SK-N-SH (cell line): ENCODE measurements at regions not wholly inside any gene's neighbourhood (a gene's known extent, or its start where the extent isn't known, plus 50 kb on each side); places are given as distances from the start of the nearest gene placed in this dataset.

Experiments used
- CTCF ChIA-PET: fragments of 300-600, 350-600 bp; formaldehyde crosslinking; extraction: SDS; loops from one replicate; lab custom pipeline; 2021; lab: Yijun Ruan, JAX
- POLR2A ChIA-PET: fragments of 350-600 bp; sonication (Branson Sonifier 250); formaldehyde crosslinking; extraction: SDS; loops from one replicate; lab custom pipeline; 2020; ENCODE audit warnings: antibody characterized with exemption, inconsistent platforms; lab: Yijun Ruan, JAX
- DNase-seq: peaks from one replicate; pipeline ENCODE4 v3.0.0; 2012
- H2AFZ ChIP-seq: fragments of 200-600 bp; sonication (generic); 2 replicates; pipeline ENCODE4 v1.8.1; 2016; ENCODE audit warnings: antibody characterized with exemption, mild to moderate bottlenecking, low read depth
- H3F3A ChIP-seq: fragments of 200-600 bp; sonication (generic); replicated peaks from 2 replicates; pipeline ENCODE3; 2016; ENCODE audit warnings: antibody characterized with exemption, mild to moderate bottlenecking; ENCODE audit not compliant: insufficient read depth
- H3K27ac ChIP-seq, 2 experiments: fragments of 200-500 bp in 1 of 2; fragments of 200-600 bp in 1 of 2; sonication (Bioruptor generic) in 1 of 2; sonication (generic), shearing (Covaris generic) in 1 of 2; 2 replicates each; pipeline versions ENCODE4 v1.5.1 to v1.6.1; 2014 to 2016; ENCODE audit warnings: low read depth in 2 of 2, inconsistent platforms in 1 of 2, low read length in 1 of 2, mild to moderate bottlenecking in 1 of 2, mixed read lengths in 1 of 2
- H3K27me3 ChIP-seq: fragments of 200-600 bp; sonication (generic), shearing (Covaris generic); 2 replicates; pipeline ENCODE4 v1.6.1; 2016; ENCODE audit warnings: mixed run types; ENCODE audit not compliant: insufficient read depth
- H3K36me3 ChIP-seq, 2 experiments: fragments of 200-500 bp in 1 of 2; fragments of 200-600 bp in 1 of 2; sonication (Bioruptor generic) in 1 of 2; sonication (generic) in 1 of 2; replicated peaks in 1 of 2; 2 replicates each; pipeline versions ENCODE3 to v1.5.1; 2014 to 2016; ENCODE audit warnings: low read length in 1 of 2, mild to moderate bottlenecking in 1 of 2; ENCODE audit not compliant: insufficient read depth in 2 of 2, control insufficient read depth in 1 of 2
- H3K4me1 ChIP-seq, 2 experiments: fragments of 200-500 bp in 1 of 2; fragments of 200-600 bp in 1 of 2; sonication (Bioruptor generic) in 1 of 2; sonication (generic), shearing (Covaris generic) in 1 of 2; 2 replicates each; pipeline versions ENCODE4 v1.5.1 to v1.6.1; 2014 to 2016; ENCODE audit warnings: low read depth in 1 of 2, low read length in 1 of 2, mixed run types in 1 of 2; ENCODE audit not compliant: insufficient read depth in 2 of 2, control insufficient read depth in 1 of 2
- H3K4me2 ChIP-seq: fragments of 200-600 bp; sonication (generic), shearing (Covaris generic); 2 replicates; pipeline ENCODE4 v1.6.1; 2017; ENCODE audit warnings: mixed run types
- H3K4me3 ChIP-seq, 2 experiments: fragments of 200-500 bp in 1 of 2; fragments of 200-600 bp in 1 of 2; sonication (Bioruptor generic) in 1 of 2; sonication (generic), shearing (Covaris generic) in 1 of 2; 2 replicates each; pipeline versions ENCODE4 v1.5.1 to v1.8.1; 2014 to 2016; ENCODE audit warnings: low read depth in 2 of 2, inconsistent platforms in 1 of 2, low read length in 1 of 2, mild to moderate bottlenecking in 1 of 2, mixed read lengths in 1 of 2, moderate library complexity in 1 of 2
- H3K79me2 ChIP-seq: fragments of 200-600 bp; sonication (generic); 2 replicates; pipeline ENCODE4 v1.8.1; 2017; ENCODE audit warnings: mild to moderate bottlenecking; ENCODE audit not compliant: insufficient read depth
- H3K9ac ChIP-seq: fragments of 200-600 bp; sonication (generic); 2 replicates; pipeline ENCODE4 v1.6.1; 2017; ENCODE audit warnings: mixed run types
- H3K9me2 ChIP-seq: fragments of 200-600 bp; sonication (generic); 2 replicates; pipeline ENCODE4 v1.6.1; 2017; ENCODE audit warnings: mixed run types
- H3K9me3 ChIP-seq: fragments of 200-600 bp; sonication (generic); 2 replicates; pipeline ENCODE4 v1.6.1; 2017; ENCODE audit warnings: mixed run types, mild to moderate bottlenecking, moderate library complexity
- H4K20me1 ChIP-seq: fragments of 200-600 bp; sonication (generic); 2 replicates; pipeline ENCODE4 v1.6.1; 2017; ENCODE audit warnings: mild to moderate bottlenecking, mixed run types; ENCODE audit not compliant: insufficient read depth
- ELF1 ChIP-seq: IDR thresholded peaks from 2 replicates; pipeline ENCODE4 v1.4.0; 2012
- EP300 ChIP-seq, 2 experiments: IDR thresholded peaks; 2 replicates each; pipeline versions ENCODE4 v1.4.0 to v1.6.1; 2012; ENCODE audit warnings: borderline replicate concordance in 1 of 2, low read depth in 1 of 2, low read length in 1 of 2
- GATA2 ChIP-seq: sonication (generic); formaldehyde crosslinking; IDR thresholded peaks from 2 replicates; pipeline ENCODE4 v1.5.0; 2020; ENCODE audit warnings: mild to moderate bottlenecking, missing genetic modification reagents
- MXI1 ChIP-seq: IDR thresholded peaks from 2 replicates; pipeline ENCODE4 v1.6.1; 2012; ENCODE audit warnings: mild to moderate bottlenecking, low read depth, low read length, improper control_type of control experiment
- NFIC ChIP-seq: IDR thresholded peaks from 2 replicates; pipeline ENCODE4 v1.4.0; 2012; ENCODE audit warnings: borderline replicate concordance
- NRF1 ChIP-seq: IDR thresholded peaks from 2 replicates; pipeline ENCODE4 v1.6.1; 2012; ENCODE audit warnings: low read depth, mild to moderate bottlenecking, low read length
- POLR2AphosphoS5 ChIP-seq: IDR thresholded peaks from 2 replicates; pipeline ENCODE4 v1.6.1; 2012; ENCODE audit warnings: low read depth, low read length
- RAD21 ChIP-seq: IDR thresholded peaks from 2 replicates; pipeline ENCODE4 v1.6.1; 2012; ENCODE audit warnings: mild to moderate bottlenecking, low read length
- RCOR1 ChIP-seq: fragments of 150-350 bp; IDR thresholded peaks from 2 replicates; pipeline ENCODE4 v1.6.1; 2017; ENCODE audit warnings: antibody characterized with exemption, low read length
- SMC3 ChIP-seq: IDR thresholded peaks from 2 replicates; pipeline ENCODE4 v1.6.1; 2012; ENCODE audit warnings: low read depth, low read length, improper control_type of control experiment
- TAF1 ChIP-seq: IDR thresholded peaks from 2 replicates; pipeline ENCODE4 v1.6.1; 2012; ENCODE audit warnings: low read depth, mild to moderate bottlenecking, low read length, moderate library complexity, borderline replicate concordance
- TEAD4 ChIP-seq: IDR thresholded peaks from 2 replicates; pipeline ENCODE4 v1.4.0; 2012; ENCODE audit warnings: mild to moderate bottlenecking, borderline replicate concordance; ENCODE audit not compliant: insufficient read depth
- WGBS: methylation state at CpG from one replicate; pipeline ENCODE4 v1.1.6; 2017; ENCODE audit warnings: low lambda C conversion rate; 5-methylcytosine and 5-hydroxymethylcytosine counted together
- TF ChIP-seq, protein P1 (sequence below): fragments of 200-600 bp; sonication (generic); IDR thresholded peaks from 2 replicates; pipeline ENCODE4 v1.6.1; 2017; ENCODE audit warnings: antibody characterized with exemption, mild to moderate bottlenecking, moderate library complexity
- TF ChIP-seq, protein P2 (sequence below): IDR thresholded peaks from 2 replicates; pipeline ENCODE4; 2012
- TF ChIP-seq, protein P3 (sequence below): fragments of 150-350 bp; IDR thresholded peaks from 2 replicates; pipeline ENCODE4 v1.6.1; 2016; ENCODE audit warnings: mild to moderate bottlenecking, low read depth, low read length

DNA sequence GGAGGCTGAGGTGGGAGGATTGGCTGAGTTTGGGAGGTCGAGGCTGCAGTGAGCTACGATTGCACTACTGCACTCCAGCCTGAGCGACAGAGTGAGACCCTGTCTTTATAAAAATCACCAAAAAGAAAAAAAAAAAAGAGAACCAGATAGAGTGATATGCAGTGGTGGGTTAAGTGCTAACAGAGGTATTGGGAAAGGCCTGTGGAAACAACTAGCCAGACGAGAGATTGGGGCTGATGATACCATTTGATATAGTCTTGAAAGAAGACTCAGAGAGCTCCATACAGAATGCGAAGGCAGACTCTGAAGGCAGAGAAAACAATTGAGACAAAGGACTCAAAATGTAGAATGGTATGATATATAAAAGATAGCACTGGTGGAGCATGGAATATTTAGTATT lies 134.1 kb downstream of the CDC42EP3 start:
- Histone ChIP-seq H3K27ac (no peak overlapping the region), H3F3A (peaks cover 3% of the 10 kb centered on the region), H3K4me2 (no peak overlapping the region), H3K36me3 (no peaks in the 10 kb centered on the region), H3K27me3 (no peaks in the 10 kb centered on the region), H3K9me2 (no peaks in the 10 kb centered on the region), H3K4me1 (peaks cover 0 to 16% of the 10 kb centered on the region in 2 experiments; a peak in 2 of 4 replicates), H3K9me3 (no peaks in the 10 kb centered on the region), H2AFZ (no peak overlapping the region), H4K20me1 (no peaks in the 10 kb centered on the region), H3K4me3 (no peak overlapping the region), H3K79me2 (no peaks in the 10 kb centered on the region), H3K9ac (no peak overlapping the region)
- ChIA-PET CTCF (interaction anchor here (0.7 to 2.6 kb wide), 3 partner anchors 13 to 122 kb away, joined by 3 to 13 read pairs (median 4); no protein-coding TSS in a partner anchor), POLR2A (no interaction called here)
- TF ChIP-seq NFIC (no peak), RAD21 (no peak), SMC3 (no peak), TAF1 (no peak), EP300 (IDR thresholded peaks at IDR 0.05; ENCODE audit: borderline replicate concordance in 1 of 2, low read depth in 1 of 2, low read length in 1 of 2) (no peak), RCOR1 (no peak), POLR2AphosphoS5 (no peak), TEAD4 (no peak), NRF1 (no peak)
- TF ChIP-seq, protein P1, sequence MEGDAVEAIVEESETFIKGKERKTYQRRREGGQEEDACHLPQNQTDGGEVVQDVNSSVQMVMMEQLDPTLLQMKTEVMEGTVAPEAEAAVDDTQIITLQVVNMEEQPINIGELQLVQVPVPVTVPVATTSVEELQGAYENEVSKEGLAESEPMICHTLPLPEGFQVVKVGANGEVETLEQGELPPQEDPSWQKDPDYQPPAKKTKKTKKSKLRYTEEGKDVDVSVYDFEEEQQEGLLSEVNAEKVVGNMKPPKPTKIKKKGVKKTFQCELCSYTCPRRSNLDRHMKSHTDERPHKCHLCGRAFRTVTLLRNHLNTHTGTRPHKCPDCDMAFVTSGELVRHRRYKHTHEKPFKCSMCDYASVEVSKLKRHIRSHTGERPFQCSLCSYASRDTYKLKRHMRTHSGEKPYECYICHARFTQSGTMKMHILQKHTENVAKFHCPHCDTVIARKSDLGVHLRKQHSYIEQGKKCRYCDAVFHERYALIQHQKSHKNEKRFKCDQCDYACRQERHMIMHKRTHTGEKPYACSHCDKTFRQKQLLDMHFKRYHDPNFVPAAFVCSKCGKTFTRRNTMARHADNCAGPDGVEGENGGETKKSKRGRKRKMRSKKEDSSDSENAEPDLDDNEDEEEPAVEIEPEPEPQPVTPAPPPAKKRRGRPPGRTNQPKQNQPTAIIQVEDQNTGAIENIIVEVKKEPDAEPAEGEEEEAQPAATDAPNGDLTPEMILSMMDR = no peak
- TF ChIP-seq, protein P2, sequence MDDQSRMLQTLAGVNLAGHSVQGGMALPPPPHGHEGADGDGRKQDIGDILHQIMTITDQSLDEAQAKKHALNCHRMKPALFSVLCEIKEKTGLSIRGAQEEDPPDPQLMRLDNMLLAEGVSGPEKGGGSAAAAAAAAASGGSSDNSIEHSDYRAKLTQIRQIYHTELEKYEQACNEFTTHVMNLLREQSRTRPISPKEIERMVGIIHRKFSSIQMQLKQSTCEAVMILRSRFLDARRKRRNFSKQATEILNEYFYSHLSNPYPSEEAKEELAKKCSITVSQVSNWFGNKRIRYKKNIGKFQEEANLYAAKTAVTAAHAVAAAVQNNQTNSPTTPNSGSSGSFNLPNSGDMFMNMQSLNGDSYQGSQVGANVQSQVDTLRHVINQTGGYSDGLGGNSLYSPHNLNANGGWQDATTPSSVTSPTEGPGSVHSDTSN = no peak
- WGBS = 88% methylated on average over 5 of the region's 5 CpGs
- no peak for DNase-seq

DNA sequence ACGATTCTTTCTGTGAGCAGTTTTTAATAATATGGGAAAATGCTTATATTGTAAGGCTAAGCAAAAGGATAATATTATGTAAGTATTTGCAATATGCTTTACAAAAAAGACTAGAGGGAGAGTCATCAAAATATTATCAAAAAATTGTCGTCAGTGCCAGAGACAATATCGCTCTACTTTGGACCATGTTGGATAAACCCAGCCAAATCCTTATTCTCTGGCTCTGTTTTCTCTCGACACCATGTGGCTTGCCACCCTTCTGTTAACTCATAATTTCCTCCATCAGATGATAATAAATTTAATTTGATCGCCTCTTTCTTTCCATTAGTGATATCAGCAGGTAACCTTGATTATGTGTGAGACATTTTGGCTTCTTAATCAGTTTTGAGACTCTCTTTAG lies 129.9 kb downstream of the CDC42EP3 start:
- Histone ChIP-seq H3K9ac (no peak overlapping the region), H3F3A (peaks cover 3% of the 10 kb centered on the region), H3K79me2 (no peaks in the 10 kb centered on the region), H3K27me3 (no peaks in the 10 kb centered on the region), H4K20me1 (no peaks in the 10 kb centered on the region), H3K4me3 (no peak overlapping the region), H3K9me2 (no peaks in the 10 kb centered on the region), H3K36me3 (no peaks in the 10 kb centered on the region), H3K4me1 (peaks cover 0 to 16% of the 10 kb centered on the region in 2 experiments; a peak in 2 of 4 replicates), H3K27ac (peak overlapping the region in 1 of 2 experiments; percentile 60; a peak in 1 of 4 replicates), H3K9me3 (no peaks in the 10 kb centered on the region), H2AFZ (no peak overlapping the region), H3K4me2 (no peak overlapping the region)
- DNase-seq = no peak
- TF ChIP-seq ELF1 = no peak
- TF ChIP-seq, protein P3, sequence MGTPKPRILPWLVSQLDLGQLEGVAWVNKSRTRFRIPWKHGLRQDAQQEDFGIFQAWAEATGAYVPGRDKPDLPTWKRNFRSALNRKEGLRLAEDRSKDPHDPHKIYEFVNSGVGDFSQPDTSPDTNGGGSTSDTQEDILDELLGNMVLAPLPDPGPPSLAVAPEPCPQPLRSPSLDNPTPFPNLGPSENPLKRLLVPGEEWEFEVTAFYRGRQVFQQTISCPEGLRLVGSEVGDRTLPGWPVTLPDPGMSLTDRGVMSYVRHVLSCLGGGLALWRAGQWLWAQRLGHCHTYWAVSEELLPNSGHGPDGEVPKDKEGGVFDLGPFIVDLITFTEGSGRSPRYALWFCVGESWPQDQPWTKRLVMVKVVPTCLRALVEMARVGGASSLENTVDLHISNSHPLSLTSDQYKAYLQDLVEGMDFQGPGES = no peak
- TF ChIP-seq EP300 (IDR thresholded peaks at IDR 0.05; ENCODE audit: borderline replicate concordance in 1 of 2, low read depth in 1 of 2, low read length in 1 of 2) = peak in 1 of 2 experiments; percentile 56; a peak in 1 of 4 replicates
- peak; percentile 31; the same call in 1 of the 2 replicates for TF ChIP-seq GATA2
- TF ChIP-seq MXI1 = peak; percentile 41; the same call in 1 of the 2 replicates
- WGBS = 77% methylated on average over 5 of the region's 5 CpGs
- ChIA-PET CTCF (interaction anchor here (0.9 to 2.4 kb wide), 4 partner anchors 12 to 336 kb away, joined by 3 to 7 read pairs (median 4); no protein-coding TSS in a partner anchor), POLR2A (no interaction called here)
